GM12878 (cell line): ENCODE measurements at regions not wholly inside any gene's neighbourhood (a gene's known extent, or its start where the extent isn't known, plus 50 kb on each side); places are given as distances from the start of the nearest gene placed in this dataset.

Experiments used
- ATAC-seq: fragments of 200-7000 bp; cut with Tn5 transposase; 3 replicates; pipeline ENCODE4 v1.9.1; 2020; ENCODE audit warnings: mild to moderate bottlenecking, moderate library complexity
- BruUV-seq: library from RNA; stranded (reverse); fragments of 400-500 nt; replicated peaks from 2 replicates; lab custom pipeline; 2021; lab: Mats Ljungman, UMichigan
- CTCF ChIA-PET: fragments of 300-600 bp; sonication (Branson Sonifier 250); formaldehyde crosslinking; extraction: SDS; loops from one replicate; lab custom pipeline; 2021; ENCODE audit warnings: inconsistent platforms; lab: Yijun Ruan, JAX
- POLR2A ChIA-PET: fragments of 350-600 bp; formaldehyde crosslinking; extraction: SDS; loops from one replicate; lab custom pipeline; 2021; ENCODE audit warnings: inconsistent platforms; lab: Charles Lee
- RAD21 ChIA-PET: fragments of 300-600 bp; sonication (Branson Sonifier 250); formaldehyde crosslinking; loops from one replicate; lab custom pipeline; 2023; ENCODE audit warnings: antibody characterized with exemption; ENCODE audit not compliant: unreplicated experiment; lab: Charles Lee
- SMC1A ChIA-PET: fragments of 300-600 bp; sonication (Branson Sonifier 250); formaldehyde crosslinking; loops from one replicate; lab custom pipeline; 2023; ENCODE audit not compliant: unreplicated experiment, uncharacterized antibody; lab: Charles Lee
- DNase-seq: peaks from one replicate; pipeline ENCODE4 v3.0.0-alpha.2; 2011; ENCODE audit warnings: low read depth, low spot score
- FAIRE-seq: peaks from 3 replicates; lab custom pipeline; 2011; peaks lifted over from hg19 to GRCh38; lab: Jason Lieb, UNC
- H2AFZ ChIP-seq: 2 replicates; pipeline ENCODE4 v1.6.0; 2011; ENCODE audit warnings: low read depth, low read length, control low read depth; ENCODE audit not compliant: control insufficient read depth
- H3K27ac ChIP-seq: 2 replicates; pipeline ENCODE4 v1.5.1; 2011; ENCODE audit warnings: control low read depth; ENCODE audit not compliant: control insufficient read depth, insufficient read depth
- H3K27me3 ChIP-seq, 2 experiments: replicated peaks in 1 of 2; 2 replicates each; pipeline versions ENCODE4 v1.6.0 to v1.6.1; 2011; ENCODE audit warnings: low read length in 1 of 2; ENCODE audit not compliant: control insufficient read depth in 2 of 2, insufficient read depth in 2 of 2
- H3K36me3 ChIP-seq, 2 experiments: 2 replicates each; pipeline ENCODE4 v1.5.1; 2011; ENCODE audit warnings: low read length in 1 of 2; ENCODE audit not compliant: control insufficient read depth in 2 of 2, insufficient read depth in 2 of 2
- H3K4me1 ChIP-seq: 2 replicates; pipeline ENCODE4 v1.6.1; 2011; ENCODE audit warnings: mild to moderate bottlenecking, low read length, moderate library complexity, mixed read lengths; ENCODE audit not compliant: control insufficient read depth, insufficient read depth
- H3K4me2 ChIP-seq: 2 replicates; pipeline ENCODE4 v1.6.0; 2011; ENCODE audit warnings: control low read depth; ENCODE audit not compliant: control insufficient read depth, insufficient read depth
- H3K4me3 ChIP-seq: fragments of 200-600 bp; sonication (generic); 2 replicates; pipeline ENCODE4 v1.5.1; 2016
- H3K79me2 ChIP-seq: 2 replicates; pipeline ENCODE4 v1.6.0; 2011; ENCODE audit warnings: low read length; ENCODE audit not compliant: control insufficient read depth, insufficient read depth
- H3K9ac ChIP-seq: 2 replicates; pipeline ENCODE4 v1.8.0; 2011; ENCODE audit warnings: low read length, control low read depth, mixed read lengths; ENCODE audit not compliant: control insufficient read depth, insufficient read depth
- H3K9me3 ChIP-seq: replicated peaks from 3 replicates; pipeline ENCODE4 v1.5.1; 2011; ENCODE audit warnings: mild to moderate bottlenecking, low read length; ENCODE audit not compliant: control insufficient read depth, insufficient read depth
- H4K20me1 ChIP-seq: 2 replicates; pipeline ENCODE4 v1.6.0; 2011; ENCODE audit not compliant: control insufficient read depth, insufficient read depth
- IKZF1 ChIP-seq: fragments of 450-650 bp; conservative IDR thresholded peaks from 2 replicates; pipeline ENCODE4 v1.6.1; 2017; ENCODE audit warnings: antibody characterized with exemption, mild to moderate bottlenecking
- LARP7 ChIP-seq: fragments of 450-650 bp; IDR thresholded peaks from 2 replicates; pipeline ENCODE4 v1.6.1; 2017; ENCODE audit warnings: mild to moderate bottlenecking
- MEF2A ChIP-seq: IDR thresholded peaks from 2 replicates; pipeline ENCODE4 v1.6.1; 2011; ENCODE audit warnings: low read depth, mild to moderate bottlenecking, low read length, moderate library complexity; ENCODE audit not compliant: insufficient read depth
- MYB ChIP-seq: fragments of 150-350 bp; IDR thresholded peaks from 2 replicates; pipeline ENCODE4 v1.6.1; 2014; ENCODE audit warnings: mild to moderate bottlenecking, low read depth, low read length, borderline replicate concordance
- POU2F2 ChIP-seq: IDR thresholded peaks from 3 replicates; pipeline ENCODE4 v1.6.1; 2011; ENCODE audit warnings: low read depth, mild to moderate bottlenecking, low read length, borderline replicate concordance
- RB1 ChIP-seq: fragments of 450-650 bp; formaldehyde crosslinking; IDR thresholded peaks from 2 replicates; pipeline ENCODE4 v1.6.1; 2017; ENCODE audit warnings: mild to moderate bottlenecking, borderline replicate concordance
- SMC3 ChIP-seq: IDR thresholded peaks from 2 replicates; pipeline ENCODE4 v1.6.1; 2011; ENCODE audit warnings: low read length, improper control_type of control experiment, borderline replicate concordance
- TCF7 ChIP-seq: IDR thresholded peaks from 2 replicates; pipeline ENCODE4 v1.6.1; 2014; ENCODE audit warnings: antibody characterized with exemption, borderline replicate concordance
- WGBS: methylation state at CpG from one replicate; pipeline ENCODE4 v1.1.6; 2016; ENCODE audit warnings: low lambda C conversion rate; ENCODE audit not compliant: insufficient replicate concordance, insufficient coverage; ENCODE audit errors: missing lambda C conversion rate; 5-methylcytosine and 5-hydroxymethylcytosine counted together
- in situ Hi-C: fragments of 300-500 bp; cut with MboI; formaldehyde crosslinking; loops from 9 replicates; pipeline ENCODE4 v1.14.3; 2018; ENCODE audit warnings: mixed read lengths
- intact Hi-C: fragments of 100-400 bp; cut with micrococcal nuclease; formaldehyde crosslinking; loops from one replicate; pipeline ENCODE4 v1.14.2; 2022; ENCODE audit not compliant: unreplicated experiment
- TF ChIP-seq, protein P1 (sequence below): fragments of 450-650 bp; IDR thresholded peaks from 2 replicates; pipeline ENCODE4 v1.6.1; 2017; ENCODE audit warnings: mild to moderate bottlenecking, low read depth, inconsistent platforms; ENCODE audit not compliant: poor library complexity, severe bottlenecking
- TF ChIP-seq, protein P2 (sequence below): fragments of 450-650 bp; IDR thresholded peaks from 2 replicates; pipeline ENCODE4 v1.6.1; 2018; ENCODE audit warnings: borderline replicate concordance, mild to moderate bottlenecking; ENCODE audit not compliant: partially characterized antibody
- TF ChIP-seq, protein P3 (sequence below): IDR thresholded peaks from 2 replicates; pipeline ENCODE4 v1.6.1; 2012; ENCODE audit warnings: low read depth, low read length, improper control_type of control experiment

DNA sequence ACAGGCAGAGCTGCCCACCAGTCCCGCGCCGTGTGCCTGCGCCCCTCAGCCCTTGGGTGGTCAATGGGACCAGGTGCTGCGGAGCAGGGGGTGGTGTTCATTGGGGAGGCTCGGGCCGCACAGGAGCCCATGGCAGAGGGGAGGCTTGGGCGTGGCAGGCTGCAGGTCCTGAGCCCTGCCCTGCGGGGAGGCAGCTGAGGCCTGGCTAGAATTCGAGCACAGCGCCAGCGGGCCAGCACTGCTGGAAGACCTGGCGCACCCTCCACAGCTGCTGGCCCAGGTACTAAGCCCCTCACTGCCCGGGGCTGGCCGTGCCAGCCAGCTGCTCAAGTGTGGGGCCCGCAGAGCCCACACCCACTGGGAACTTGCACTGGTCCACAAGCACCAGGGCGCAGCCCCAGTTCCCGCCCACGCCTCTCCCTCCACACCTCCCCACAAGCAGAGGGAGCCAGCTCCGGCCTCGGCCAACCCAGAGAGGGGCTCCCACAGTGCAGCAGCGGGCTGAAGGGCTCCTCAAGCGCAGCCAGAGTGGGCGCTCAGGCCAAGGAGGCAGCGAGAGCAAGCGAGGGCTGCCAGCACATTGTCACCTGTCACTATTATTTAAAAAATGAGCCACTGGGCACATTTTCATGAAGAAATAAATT is 645.8 kb downstream of the CENPC start (continued):
- TF ChIP-seq, protein P1, sequence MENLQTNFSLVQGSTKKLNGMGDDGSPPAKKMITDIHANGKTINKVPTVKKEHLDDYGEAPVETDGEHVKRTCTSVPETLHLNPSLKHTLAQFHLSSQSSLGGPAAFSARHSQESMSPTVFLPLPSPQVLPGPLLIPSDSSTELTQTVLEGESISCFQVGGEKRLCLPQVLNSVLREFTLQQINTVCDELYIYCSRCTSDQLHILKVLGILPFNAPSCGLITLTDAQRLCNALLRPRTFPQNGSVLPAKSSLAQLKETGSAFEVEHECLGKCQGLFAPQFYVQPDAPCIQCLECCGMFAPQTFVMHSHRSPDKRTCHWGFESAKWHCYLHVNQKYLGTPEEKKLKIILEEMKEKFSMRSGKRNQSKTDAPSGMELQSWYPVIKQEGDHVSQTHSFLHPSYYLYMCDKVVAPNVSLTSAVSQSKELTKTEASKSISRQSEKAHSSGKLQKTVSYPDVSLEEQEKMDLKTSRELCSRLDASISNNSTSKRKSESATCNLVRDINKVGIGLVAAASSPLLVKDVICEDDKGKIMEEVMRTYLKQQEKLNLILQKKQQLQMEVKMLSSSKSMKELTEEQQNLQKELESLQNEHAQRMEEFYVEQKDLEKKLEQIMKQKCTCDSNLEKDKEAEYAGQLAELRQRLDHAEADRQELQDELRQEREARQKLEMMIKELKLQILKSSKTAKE = no peak

DNA sequence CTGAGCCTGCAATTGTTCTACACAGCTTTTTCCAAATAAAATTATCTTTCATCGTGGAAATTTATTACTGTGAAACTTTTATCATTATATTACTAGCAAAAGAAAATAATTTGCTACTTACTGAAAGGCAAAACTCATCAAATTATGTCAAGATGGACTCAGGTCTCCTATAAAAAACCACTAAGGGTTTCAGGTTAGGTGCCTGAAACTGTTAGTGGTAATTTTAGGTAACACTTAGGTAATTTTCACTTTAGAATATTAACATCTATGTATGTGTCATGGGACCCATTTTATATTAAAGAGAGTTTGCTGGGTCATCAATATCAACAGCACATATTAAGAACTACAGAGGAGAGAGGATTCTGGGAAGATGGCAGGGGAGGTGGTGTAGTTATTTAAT is 651.5 kb downstream of the CENPC start:
- H4K20me1 ChIP-seq = no peaks in the 10 kb centered on the region
- no peak overlapping the region for H3K4me3 ChIP-seq
- ChIA-PET SMC1A (no interaction called here), CTCF (interaction anchor here (0.7 kb wide), 1 partner anchor 13 kb away, joined by 3 read pairs; no protein-coding TSS in a partner anchor), POLR2A (no interaction called here), RAD21 (no interaction called here)
- H2AFZ ChIP-seq = no peak overlapping the region
- H3K27ac ChIP-seq = no peak overlapping the region
- H3K9ac ChIP-seq = no peak overlapping the region
- no peaks in the 10 kb centered on the region for H3K9me3 ChIP-seq
- H3K4me1 ChIP-seq = no peaks in the 10 kb centered on the region
- no peaks in the 10 kb centered on the region for H3K36me3 ChIP-seq
- WGBS = 39% methylated on average over 1 of the region's 1 CpG
- no peak overlapping the region for H3K4me2 ChIP-seq
- H3K27me3 ChIP-seq = no peaks in the 10 kb centered on the region
- FAIRE-seq (no peak), DNase-seq (no peak), ATAC-seq (no peak)
- TF ChIP-seq MYB (no peak), TCF7 (no peak), SMC3 (no peak), MEF2A (no peak), POU2F2 (no peak), IKZF1 (no peak), LARP7 (no peak), RB1 (no peak)
- TF ChIP-seq, protein P2, sequence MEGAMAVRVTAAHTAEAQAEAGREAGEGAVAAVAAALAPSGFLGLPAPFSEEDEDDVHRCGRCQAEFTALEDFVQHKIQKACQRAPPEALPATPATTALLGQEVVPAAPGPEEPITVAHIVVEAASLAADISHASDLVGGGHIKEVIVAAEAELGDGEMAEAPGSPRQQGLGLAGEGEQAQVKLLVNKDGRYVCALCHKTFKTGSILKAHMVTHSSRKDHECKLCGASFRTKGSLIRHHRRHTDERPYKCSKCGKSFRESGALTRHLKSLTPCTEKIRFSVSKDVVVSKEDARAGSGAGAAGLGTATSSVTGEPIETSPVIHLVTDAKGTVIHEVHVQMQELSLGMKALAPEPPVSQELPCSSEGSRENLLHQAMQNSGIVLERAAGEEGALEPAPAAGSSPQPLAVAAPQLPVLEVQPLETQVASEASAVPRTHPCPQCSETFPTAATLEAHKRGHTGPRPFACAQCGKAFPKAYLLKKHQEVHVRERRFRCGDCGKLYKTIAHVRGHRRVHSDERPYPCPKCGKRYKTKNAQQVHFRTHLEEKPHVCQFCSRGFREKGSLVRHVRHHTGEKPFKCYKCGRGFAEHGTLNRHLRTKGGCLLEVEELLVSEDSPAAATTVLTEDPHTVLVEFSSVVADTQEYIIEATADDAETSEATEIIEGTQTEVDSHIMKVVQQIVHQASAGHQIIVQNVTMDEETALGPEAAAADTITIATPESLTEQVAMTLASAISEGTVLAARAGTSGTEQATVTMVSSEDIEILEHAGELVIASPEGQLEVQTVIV = no peak
- TF ChIP-seq, protein P3, sequence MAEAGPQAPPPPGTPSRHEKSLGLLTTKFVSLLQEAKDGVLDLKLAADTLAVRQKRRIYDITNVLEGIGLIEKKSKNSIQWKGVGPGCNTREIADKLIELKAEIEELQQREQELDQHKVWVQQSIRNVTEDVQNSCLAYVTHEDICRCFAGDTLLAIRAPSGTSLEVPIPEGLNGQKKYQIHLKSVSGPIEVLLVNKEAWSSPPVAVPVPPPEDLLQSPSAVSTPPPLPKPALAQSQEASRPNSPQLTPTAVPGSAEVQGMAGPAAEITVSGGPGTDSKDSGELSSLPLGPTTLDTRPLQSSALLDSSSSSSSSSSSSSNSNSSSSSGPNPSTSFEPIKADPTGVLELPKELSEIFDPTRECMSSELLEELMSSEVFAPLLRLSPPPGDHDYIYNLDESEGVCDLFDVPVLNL = no peak
- BruUV-seq = no TSS peak
- in situ Hi-C loops = no loop called here
- intact Hi-C loops = no loop called here
- no peaks in the 10 kb centered on the region for H3K79me2 ChIP-seq
